HepG2 (cell line): ENCODE measurements at regions not wholly inside any gene's neighbourhood (a gene's known extent, or its start where the extent isn't known, plus 50 kb on each side); places are given as distances from the start of the nearest gene placed in this dataset.
A peak's percentile ranks its signal among the peaks of the same experiment; 100 is the strongest.
"Not testable (repeated sequence)": the region's sequence is repeated elsewhere in the genome, so short reads cannot be mapped to it uniquely, and the experiment has no call there.

Experiments
- ATAC-seq: fragments of 200-7000 bp; cut with Tn5 transposase; 3 replicates; pipeline ENCODE4 v1.9.1; 2020; ENCODE audit warnings: mild to moderate bottlenecking, moderate library complexity
- BruUV-seq: library from RNA; stranded (reverse); fragments of 400-500 nt; replicated peaks from 2 replicates; lab custom pipeline; 2021; lab: Mats Ljungman, UMichigan
- CTCF ChIA-PET: fragments of 300-600 bp; formaldehyde crosslinking; extraction: SDS; loops from one replicate; lab custom pipeline; 2021; ENCODE audit warnings: low total read pairs, inconsistent platforms, low intra/inter-chr PET ratio; lab: Yijun Ruan, JAX
- POLR2A ChIA-PET: fragments of 350-600 bp; sonication (Branson Sonifier 250); formaldehyde crosslinking; loops from one replicate; lab custom pipeline; 2020; ENCODE audit warnings: antibody characterized with exemption, inconsistent platforms; lab: Yijun Ruan, JAX
- DNase-seq: peaks from one replicate; pipeline ENCODE4 v3.0.0-alpha.2; 2015; ENCODE audit warnings: low spot score
- FAIRE-seq: peaks from 3 replicates; lab custom pipeline; 2011; peaks lifted over from hg19 to GRCh38; lab: Jason Lieb, UNC
- H2AFZ ChIP-seq: one replicate; pipeline ENCODE4 v1.6.1; 2011; ENCODE audit warnings: low read length, inconsistent platforms
- H3K27ac ChIP-seq: fragments of 300-600 bp; 3 replicates; pipeline ENCODE4 v1.8.0; 2011; ENCODE audit warnings: mixed run types, mild to moderate bottlenecking, mixed read lengths, low read length, inconsistent platforms; ENCODE audit not compliant: insufficient read depth; ENCODE audit errors: extremely low read length
- H3K27me3 ChIP-seq, 2 experiments: fragments of 200-600 bp in 1 of 2; 2 replicates in 1 of 2; 3 replicates in 1 of 2; pipeline versions ENCODE4 v1.6.0 to v1.8.0; 2011; ENCODE audit warnings: low read length in 2 of 2, mild to moderate bottlenecking in 2 of 2, moderate library complexity in 2 of 2, inconsistent platforms in 1 of 2; ENCODE audit not compliant: insufficient read depth in 2 of 2, control insufficient read depth in 1 of 2
- H3K36me3 ChIP-seq, 2 experiments: fragments of 200-600 bp in 1 of 2; replicated peaks in 1 of 2; 2 replicates in 1 of 2; 3 replicates in 1 of 2; pipeline versions ENCODE4 v1.5.1 to v1.8.0; 2011; ENCODE audit warnings: low read length in 2 of 2, inconsistent platforms in 1 of 2; ENCODE audit not compliant: insufficient read depth in 2 of 2, control insufficient read depth in 1 of 2
- H3K4me1 ChIP-seq: 2 replicates; pipeline ENCODE4 v1.5.1; 2012; ENCODE audit warnings: low read length, inconsistent platforms; ENCODE audit not compliant: insufficient read depth
- H3K4me2 ChIP-seq: 2 replicates; pipeline ENCODE4 v1.6.0; 2011; ENCODE audit warnings: low read depth, low read length, inconsistent platforms
- H3K4me3 ChIP-seq, 3 experiments: fragments of 200-600 bp in 1 of 3; sonication (generic), shearing (Covaris generic) in 1 of 3; replicated peaks in 1 of 3; 2 replicates each; pipeline ENCODE4 v1.5.1; 2011 to 2016; ENCODE audit warnings: low read length in 3 of 3, inconsistent platforms in 2 of 3, low read depth in 2 of 3, mild to moderate bottlenecking in 2 of 3, control low read depth in 1 of 3, mixed read lengths in 1 of 3; ENCODE audit not compliant: insufficient read depth in 1 of 3
- H3K79me2 ChIP-seq: one replicate; pipeline ENCODE4 v1.6.1; 2011; ENCODE audit warnings: low read length, inconsistent platforms; ENCODE audit not compliant: insufficient read depth
- H3K9ac ChIP-seq: 2 replicates; pipeline ENCODE4 v1.6.0; 2011; ENCODE audit warnings: mild to moderate bottlenecking, low read depth, low read length, inconsistent platforms; ENCODE audit not compliant: insufficient read depth
- H3K9me3 ChIP-seq: 2 replicates; pipeline ENCODE4 v1.5.1; 2012; ENCODE audit warnings: mild to moderate bottlenecking, low read length
- H4K20me1 ChIP-seq: 2 replicates; pipeline ENCODE4 v1.6.0; 2011; ENCODE audit warnings: inconsistent platforms, mild to moderate bottlenecking, low read length, moderate library complexity; ENCODE audit not compliant: insufficient read depth
- ASH2L ChIP-seq: fragments of 300-600, 200-600 bp; sonication (generic); IDR thresholded peaks from 2 replicates; pipeline ENCODE4 v1.7.0; 2017; ENCODE audit warnings: low read depth, mild to moderate bottlenecking, moderate library complexity, mixed read lengths, low read length; ENCODE audit not compliant: insufficient read length
- CREM ChIP-seq, 2 experiments: sonication (generic) in 1 of 2; formaldehyde crosslinking in 1 of 2; IDR thresholded peaks; 2 replicates each; pipeline versions ENCODE4 v1.4.0 to v1.6.1; 2016 to 2020; ENCODE audit warnings: antibody characterized with exemption in 1 of 2, mild to moderate bottlenecking in 1 of 2, missing genetic modification reagents in 1 of 2
- EP300 ChIP-seq, 3 experiments: sonication (generic) in 1 of 3; formaldehyde crosslinking in 1 of 3; IDR thresholded peaks; 2 replicates each; pipeline versions ENCODE4 v1.5.1 to v1.6.1; 2011 to 2020; ENCODE audit warnings: low read depth in 2 of 3, low read length in 2 of 3, borderline replicate concordance in 1 of 3, improper control_type of control experiment in 1 of 3, mild to moderate bottlenecking in 1 of 3, missing genetic modification reagents in 1 of 3, moderate library complexity in 1 of 3
- ETV5 ChIP-seq: IDR thresholded peaks from 2 replicates; pipeline ENCODE4 v1.6.1; 2018; ENCODE audit warnings: missing biosample characterization, missing genetic modification reagents, inconsistent platforms, borderline replicate concordance
- KLF16 ChIP-seq, 2 experiments: sonication (generic) in 1 of 2; formaldehyde crosslinking in 1 of 2; IDR thresholded peaks; 2 replicates each; pipeline versions ENCODE4 v1.6.1 to v1.8.0; 2016 to 2023; ENCODE audit warnings: missing genetic modification reagents in 2 of 2, missing compliant biosample characterization in 1 of 2
- PITX1 ChIP-seq: sonication (generic); formaldehyde crosslinking; IDR thresholded peaks from 2 replicates; pipeline ENCODE4 v1.5.1; 2020; ENCODE audit warnings: mild to moderate bottlenecking, missing genetic modification reagents
- THAP11 ChIP-seq: IDR thresholded peaks from 2 replicates; pipeline ENCODE4 v1.6.1; 2016; ENCODE audit warnings: missing biosample characterization, missing genetic modification reagents
- WIZ ChIP-seq: sonication (generic); formaldehyde crosslinking; IDR thresholded peaks from 2 replicates; pipeline ENCODE4 v1.5.1; 2020; ENCODE audit warnings: mild to moderate bottlenecking, missing genetic modification reagents
- ZMYM3 ChIP-seq: sonication (generic); formaldehyde crosslinking; IDR thresholded peaks from 2 replicates; pipeline ENCODE4 v1.5.1; 2020; ENCODE audit warnings: mild to moderate bottlenecking, missing genetic modification reagents
- ZMYM4 ChIP-seq: sonication (generic); formaldehyde crosslinking; IDR thresholded peaks from 2 replicates; pipeline ENCODE4 v1.8.1; 2023; ENCODE audit warnings: mild to moderate bottlenecking, missing genetic modification reagents
- WGBS: methylation state at CpG from one replicate; pipeline ENCODE4 v1.1.6; 2017; ENCODE audit warnings: low lambda C conversion rate; 5-methylcytosine and 5-hydroxymethylcytosine counted together
- in situ Hi-C: cut with HindIII; loops from 2 replicates; pipeline ENCODE4 v1.10.0; 2017; ENCODE audit warnings: low pct_unique_long_range_greater_than_20kb; ENCODE audit not compliant: extremely low pct_ligation_motif_present
- intact Hi-C: fragments of 100-400 bp; cut with micrococcal nuclease; formaldehyde crosslinking; loops from one replicate; pipeline ENCODE4 v1.10.0; 2022; ENCODE audit not compliant: unreplicated experiment
- TF ChIP-seq, protein P1 (sequence below): sonication (generic); formaldehyde crosslinking; IDR thresholded peaks from 2 replicates; pipeline ENCODE4 v1.5.0; 2020; ENCODE audit warnings: missing genetic modification reagents
- TF ChIP-seq, protein P2 (sequence below): IDR thresholded peaks from 2 replicates; pipeline ENCODE4 v1.6.1; 2016
- TF ChIP-seq, protein P3 (sequence below): sonication (generic); formaldehyde crosslinking; IDR thresholded peaks from 2 replicates; pipeline ENCODE4 v1.4.0; 2020; ENCODE audit warnings: missing genetic modification reagents

DNA sequence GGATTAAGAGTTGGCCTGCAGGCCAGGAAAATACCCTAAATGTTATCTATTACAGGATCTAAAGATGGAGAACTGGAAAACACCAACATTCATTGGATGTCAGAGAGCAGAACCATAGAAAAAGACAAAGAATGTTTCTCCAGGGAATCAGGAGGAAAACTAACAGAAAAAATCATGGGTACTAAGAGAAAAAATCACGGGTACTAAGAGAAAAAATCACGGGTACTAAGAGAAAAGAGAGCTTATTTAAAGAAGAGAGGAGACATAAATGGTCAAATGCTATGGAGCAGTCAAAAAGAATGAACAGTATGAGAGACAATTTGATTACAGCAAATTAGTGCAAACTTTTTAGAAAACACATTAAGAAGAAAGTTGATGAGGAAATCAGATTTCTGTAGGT is 73.8 kb upstream of the SERBP1 start (continued):
- TF ChIP-seq ETV5 (CRISPR knock-in tag) = no peak

DNA sequence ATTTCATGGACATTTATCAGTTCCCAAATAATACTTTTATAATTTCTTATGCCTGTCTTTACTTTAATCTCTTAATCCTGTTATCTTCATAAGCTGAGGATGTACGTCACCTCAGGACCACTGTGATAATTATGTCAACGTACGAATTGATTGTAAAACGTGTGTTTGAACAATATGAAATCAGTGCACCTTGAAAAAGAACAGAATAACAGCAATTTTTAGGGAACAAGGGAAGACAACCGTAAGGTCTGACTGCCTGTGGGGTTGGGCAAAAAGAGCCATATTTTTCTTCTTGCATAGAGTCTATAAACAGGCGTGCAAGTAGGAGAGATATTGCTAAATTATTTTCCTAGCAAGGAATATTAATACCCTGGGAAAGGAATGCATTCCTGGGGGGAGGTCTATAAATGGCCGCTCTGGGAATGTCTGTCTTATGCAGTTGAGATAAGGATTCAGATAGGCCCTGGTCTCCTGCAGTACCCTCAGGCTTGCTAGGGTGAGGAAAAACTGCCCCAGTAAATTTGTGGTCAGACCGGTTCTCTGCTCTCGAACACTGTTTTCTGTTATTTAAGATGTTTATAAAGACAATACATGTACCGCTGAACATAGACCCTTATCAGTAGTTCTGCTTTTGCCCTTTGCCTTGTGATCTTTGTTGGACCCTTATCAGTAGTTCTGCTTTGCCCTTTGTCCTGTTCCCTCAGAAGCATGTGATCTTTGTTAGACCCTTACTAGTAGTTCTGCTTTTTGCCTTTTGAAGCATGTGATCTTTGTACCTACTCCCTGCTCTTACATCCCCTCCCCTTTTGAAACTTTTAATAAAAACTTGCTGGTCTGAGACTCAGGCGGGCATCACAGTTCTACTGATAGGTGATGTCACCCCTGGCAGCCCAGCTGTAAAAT is 83.4 kb upstream of the SERBP1 start:
- H3K4me2 ChIP-seq = peak overlapping the region; percentile 62
- H3K4me3 ChIP-seq; H2AFZ ChIP-seq; H3K36me3 ChIP-seq; H3K27me3 ChIP-seq; BruUV-seq; H3K79me2 ChIP-seq; H4K20me1 ChIP-seq; FAIRE-seq; in situ Hi-C loops; TF ChIP-seq CREM (CRISPR knock-in tag; IDR thresholded peaks at IDR 0.05): not testable (repeated sequence)
- H3K9ac ChIP-seq = peak overlapping the region; percentile 44; the same call in 1 of the 2 replicates
- POLR2A ChIA-PET = interaction anchor here (1.3 to 2.9 kb wide), 2 partner anchors 11 to 21 kb away, joined by 6 to 11 read pairs; no protein-coding TSS in a partner anchor
- H3K4me1 ChIP-seq = peaks cover 40% of the 10 kb centered on the region
- WGBS = 38% methylated on average over 11 of the region's 11 CpGs
- DNase-seq (peak; percentile 67), ATAC-seq (peak; percentile 76)
- peaks cover 12% of the 10 kb centered on the region for H3K9me3 ChIP-seq
- CTCF ChIA-PET = interaction anchor here (0.7 kb wide), 1 partner anchor 21 kb away, joined by 3 read pairs; no protein-coding TSS in a partner anchor
- intact Hi-C loops = loop anchor here (1.0 kb wide), 1 partner anchor 19 kb away; no protein-coding TSS in a partner anchor
- peak overlapping the region; percentile 75 for H3K27ac ChIP-seq
- TF ChIP-seq EP300 (IDR thresholded peaks at IDR 0.05; ENCODE audit: low read depth in 2 of 2, low read length in 2 of 2) (peak in 1 of 2 experiments; percentile 64; a peak in 2 of 4 replicates), EP300 (CRISPR knock-in tag; IDR thresholded peaks at IDR 0.05; ENCODE audit: borderline replicate concordance) (peak; percentile 59; the same call in 1 of the 2 replicates), THAP11 (CRISPR knock-in tag) (peak; percentile 51; the same call in 1 of the 2 replicates), ZMYM3 (peak; percentile 54; the same call in 1 of the 2 replicates), CREM (IDR thresholded peaks at IDR 0.05) (peak; percentile 61; the same call in 1 of the 2 replicates), ZMYM4 (CRISPR knock-in tag) (peak; percentile 73), ASH2L (peak; percentile 54), PITX1 (CRISPR knock-in tag) (peak; percentile 33; the same call in 1 of the 2 replicates), WIZ (CRISPR knock-in tag) (0 out of 2 replicates have a peak, but pooled peaks have one; percentile 26), KLF16 (CRISPR knock-in tag; IDR thresholded peaks at IDR 0.05) (peak in 1 of 2 experiments; percentile 72; a peak in 1 of 4 replicates)
- TF ChIP-seq, protein P1, sequence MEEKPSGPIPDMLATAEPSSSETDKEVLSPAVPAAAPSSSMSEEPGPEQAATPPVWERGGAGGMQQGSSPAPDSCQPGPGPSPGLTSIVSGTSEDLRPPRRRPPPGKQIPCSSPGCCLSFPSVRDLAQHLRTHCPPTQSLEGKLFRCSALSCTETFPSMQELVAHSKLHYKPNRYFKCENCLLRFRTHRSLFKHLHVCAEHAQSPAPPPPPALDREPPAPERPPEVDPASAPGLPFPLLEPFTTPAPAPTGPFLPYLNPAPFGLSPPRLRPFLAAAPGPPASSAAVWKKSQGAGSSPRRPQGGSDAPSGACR (CRISPR knock-in tag) = 0 out of 2 replicates have a peak, but pooled peaks have one; percentile 62
- TF ChIP-seq, protein P2, sequence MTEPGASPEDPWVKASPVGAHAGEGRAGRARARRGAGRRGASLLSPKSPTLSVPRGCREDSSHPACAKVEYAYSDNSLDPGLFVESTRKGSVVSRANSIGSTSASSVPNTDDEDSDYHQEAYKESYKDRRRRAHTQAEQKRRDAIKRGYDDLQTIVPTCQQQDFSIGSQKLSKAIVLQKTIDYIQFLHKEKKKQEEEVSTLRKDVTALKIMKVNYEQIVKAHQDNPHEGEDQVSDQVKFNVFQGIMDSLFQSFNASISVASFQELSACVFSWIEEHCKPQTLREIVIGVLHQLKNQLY (CRISPR knock-in tag) = peak; percentile 67
- TF ChIP-seq, protein P3, sequence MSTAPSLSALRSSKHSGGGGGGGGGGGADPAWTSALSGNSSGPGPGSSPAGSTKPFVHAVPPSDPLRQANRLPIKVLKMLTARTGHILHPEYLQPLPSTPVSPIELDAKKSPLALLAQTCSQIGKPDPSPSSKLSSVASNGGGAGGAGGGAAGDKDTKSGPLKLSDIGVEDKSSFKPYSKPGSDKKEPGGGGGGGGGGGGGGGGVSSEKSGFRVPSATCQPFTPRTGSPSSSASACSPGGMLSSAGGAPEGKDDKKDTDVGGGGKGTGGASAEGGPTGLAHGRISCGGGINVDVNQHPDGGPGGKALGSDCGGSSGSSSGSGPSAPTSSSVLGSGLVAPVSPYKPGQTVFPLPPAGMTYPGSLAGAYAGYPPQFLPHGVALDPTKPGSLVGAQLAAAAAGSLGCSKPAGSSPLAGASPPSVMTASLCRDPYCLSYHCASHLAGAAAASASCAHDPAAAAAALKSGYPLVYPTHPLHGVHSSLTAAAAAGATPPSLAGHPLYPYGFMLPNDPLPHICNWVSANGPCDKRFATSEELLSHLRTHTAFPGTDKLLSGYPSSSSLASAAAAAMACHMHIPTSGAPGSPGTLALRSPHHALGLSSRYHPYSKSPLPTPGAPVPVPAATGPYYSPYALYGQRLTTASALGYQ (CRISPR knock-in tag) = peak; percentile 73; the same call in 1 of the 2 replicates
